ENCODE measurements at regions not wholly inside any gene's neighbourhood (a gene's known extent, or its start where the extent isn't known, plus 50 kb on each side); places are given as distances from the start of the nearest gene placed in this dataset.
"Not testable (repeated sequence)": the region's sequence is repeated elsewhere in the genome, so short reads cannot be mapped to it uniquely, and the experiment has no call there.

DNA sequence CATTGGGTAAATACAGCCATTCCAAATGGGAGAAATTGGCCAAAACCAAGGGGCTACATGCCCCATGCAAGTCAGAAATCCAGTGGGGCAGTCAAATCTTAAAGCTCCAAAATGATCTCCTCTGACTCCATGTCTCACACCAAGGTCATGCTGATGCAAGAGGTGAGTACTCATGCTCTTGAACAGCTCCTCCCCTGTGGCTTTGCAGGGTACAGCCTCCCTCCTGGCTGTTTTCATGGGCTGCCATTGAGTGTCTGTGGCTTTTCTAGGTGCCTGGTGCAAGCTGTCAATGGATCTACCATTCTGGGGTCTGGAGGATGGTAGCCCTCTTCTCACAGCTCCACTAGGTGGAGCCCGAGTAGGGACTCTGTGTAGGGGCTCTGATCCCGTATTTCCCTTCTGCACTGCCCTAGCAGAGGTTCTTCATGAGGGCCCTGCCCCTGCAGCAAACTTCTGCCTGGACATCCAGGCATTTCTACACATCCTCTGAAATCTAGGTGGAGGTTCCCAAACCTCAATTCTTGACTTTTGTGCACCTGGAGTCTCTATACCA, 135.7 kb upstream of the TSHZ3 start:
- DNase-seq (ENCODE audit: extremely low read depth, insufficient read length) = not testable (repeated sequence)
- TF ChIP-seq, protein P1, sequence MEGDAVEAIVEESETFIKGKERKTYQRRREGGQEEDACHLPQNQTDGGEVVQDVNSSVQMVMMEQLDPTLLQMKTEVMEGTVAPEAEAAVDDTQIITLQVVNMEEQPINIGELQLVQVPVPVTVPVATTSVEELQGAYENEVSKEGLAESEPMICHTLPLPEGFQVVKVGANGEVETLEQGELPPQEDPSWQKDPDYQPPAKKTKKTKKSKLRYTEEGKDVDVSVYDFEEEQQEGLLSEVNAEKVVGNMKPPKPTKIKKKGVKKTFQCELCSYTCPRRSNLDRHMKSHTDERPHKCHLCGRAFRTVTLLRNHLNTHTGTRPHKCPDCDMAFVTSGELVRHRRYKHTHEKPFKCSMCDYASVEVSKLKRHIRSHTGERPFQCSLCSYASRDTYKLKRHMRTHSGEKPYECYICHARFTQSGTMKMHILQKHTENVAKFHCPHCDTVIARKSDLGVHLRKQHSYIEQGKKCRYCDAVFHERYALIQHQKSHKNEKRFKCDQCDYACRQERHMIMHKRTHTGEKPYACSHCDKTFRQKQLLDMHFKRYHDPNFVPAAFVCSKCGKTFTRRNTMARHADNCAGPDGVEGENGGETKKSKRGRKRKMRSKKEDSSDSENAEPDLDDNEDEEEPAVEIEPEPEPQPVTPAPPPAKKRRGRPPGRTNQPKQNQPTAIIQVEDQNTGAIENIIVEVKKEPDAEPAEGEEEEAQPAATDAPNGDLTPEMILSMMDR (IDR thresholded peaks at IDR 0.05; ENCODE audit: insufficient read depth, low read length, poor library complexity, severe bottlenecking) = peak; percentile 2

DNA sequence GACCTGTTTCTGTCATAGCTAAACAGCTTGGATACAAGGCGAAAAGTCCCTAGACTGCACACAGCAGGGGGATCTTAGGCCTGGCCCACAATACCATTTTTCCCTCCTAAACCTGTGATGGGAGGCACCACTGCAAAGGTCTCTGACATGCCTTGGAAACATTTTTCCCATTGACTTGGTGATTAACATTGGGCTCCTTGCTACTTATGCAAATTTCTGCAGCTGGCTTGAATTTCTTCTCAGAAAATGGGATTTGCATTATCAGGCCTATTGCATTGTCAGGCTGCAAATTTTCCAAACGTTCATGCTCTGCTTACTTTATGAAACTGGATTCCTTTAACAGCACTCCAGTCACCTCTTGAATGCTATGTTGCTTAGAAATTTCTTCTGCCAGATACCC, 136.2 kb upstream of the TSHZ3 start:
- TF ChIP-seq, protein P1 (IDR thresholded peaks at IDR 0.05; ENCODE audit: insufficient read depth, low read length, poor library complexity, severe bottlenecking) = no peak
- no peak for DNase-seq (ENCODE audit: extremely low read depth, insufficient read length)
- Histone ChIP-seq H3K27me3 (replicated peaks; ENCODE audit: control insufficient read depth, insufficient read depth, low read length) (no peaks in the 10 kb centered on the region), H3K4me3 (replicated peaks; ENCODE audit: low read depth, low read length) (no peak overlapping the region), H3K36me3 (ENCODE audit: control insufficient read depth, insufficient read depth, low read length) (no peaks in the 10 kb centered on the region)

More for the DNA sequence above, 135.7 kb upstream of the TSHZ3 start:
- H3K36me3 ChIP-seq (ENCODE audit: control insufficient read depth, insufficient read depth, low read length); H3K4me3 ChIP-seq (replicated peaks; ENCODE audit: low read depth, low read length); H3K27me3 ChIP-seq (replicated peaks; ENCODE audit: control insufficient read depth, insufficient read depth, low read length): not testable (repeated sequence)

DNA sequence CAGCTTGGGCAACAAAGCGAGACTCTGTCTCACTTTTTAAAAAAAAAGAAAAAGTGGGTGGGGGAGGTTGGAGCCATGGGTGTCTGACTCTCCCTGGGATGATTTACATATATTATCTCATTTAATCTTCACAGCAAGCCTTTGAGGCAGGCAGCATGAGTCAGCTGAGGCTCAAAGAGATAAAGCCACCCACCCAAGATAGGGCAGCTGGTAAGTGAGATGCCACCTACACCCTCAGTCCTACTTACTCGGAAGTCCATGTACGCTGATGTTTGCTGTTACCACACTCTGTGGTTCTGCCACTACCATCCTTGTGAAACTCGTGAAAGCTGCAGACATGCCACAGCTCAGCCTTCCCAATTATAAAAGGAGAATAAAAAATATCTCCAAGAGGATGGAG, 142.0 kb upstream of the TSHZ3 start:
- Histone ChIP-seq H3K27me3 (replicated peaks; ENCODE audit: control insufficient read depth, insufficient read depth, low read length) (no peaks in the 10 kb centered on the region), H3K4me3 (replicated peaks; ENCODE audit: low read depth, low read length) (no peak overlapping the region), H3K36me3 (ENCODE audit: control insufficient read depth, insufficient read depth, low read length) (no peaks in the 10 kb centered on the region)
- DNase-seq (ENCODE audit: extremely low read depth, insufficient read length) = no peak
- TF ChIP-seq, protein P1 (IDR thresholded peaks at IDR 0.05; ENCODE audit: insufficient read depth, low read length, poor library complexity, severe bottlenecking) = no peak

DNA sequence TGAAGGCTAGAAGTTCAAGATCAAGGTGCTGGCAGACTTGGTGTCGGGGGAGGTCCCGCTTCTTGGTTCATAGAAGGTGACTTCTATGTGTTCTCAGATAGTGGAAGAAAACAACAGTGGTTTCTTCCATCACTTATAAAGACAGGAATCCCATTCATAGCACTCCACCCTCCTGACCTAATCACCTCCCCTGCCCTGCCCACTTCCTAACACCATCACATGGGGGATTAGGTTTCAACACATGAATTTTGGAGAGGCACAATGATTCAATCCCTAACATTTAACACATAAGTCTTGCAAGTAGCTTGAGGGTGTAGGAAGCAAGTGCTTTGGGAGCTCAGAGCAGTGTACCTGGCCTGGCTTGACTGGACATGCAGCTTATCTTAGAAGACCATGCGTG, 142.8 kb upstream of the TSHZ3 start:
- H3K36me3 ChIP-seq (ENCODE audit: control insufficient read depth, insufficient read depth, low read length) = no peaks in the 10 kb centered on the region
- no peak for DNase-seq (ENCODE audit: extremely low read depth, insufficient read length)
- TF ChIP-seq, protein P1 (IDR thresholded peaks at IDR 0.05; ENCODE audit: insufficient read depth, low read length, poor library complexity, severe bottlenecking) = no peak
- no peak overlapping the region for H3K4me3 ChIP-seq (replicated peaks; ENCODE audit: low read depth, low read length)
- no peaks in the 10 kb centered on the region for H3K27me3 ChIP-seq (replicated peaks; ENCODE audit: control insufficient read depth, insufficient read depth, low read length)

DNA sequence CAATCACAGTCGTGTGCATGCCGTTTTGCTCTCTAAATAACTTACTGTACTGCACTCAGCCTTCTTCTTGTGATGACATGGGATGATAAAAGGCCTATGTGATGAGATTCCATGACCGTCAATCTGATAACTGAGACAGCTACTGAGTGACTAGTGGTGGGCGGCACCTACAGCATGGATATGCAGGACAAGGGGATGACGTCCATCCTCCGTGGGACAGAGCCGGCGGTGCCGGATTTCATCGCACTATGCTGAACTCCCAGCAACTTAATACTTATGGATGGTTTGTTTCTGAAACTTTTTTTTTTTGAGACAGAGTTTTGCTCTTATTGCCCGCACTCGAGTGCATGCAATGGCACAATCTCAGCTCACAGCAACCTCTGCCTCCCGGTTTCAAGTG, 146.8 kb upstream of the TSHZ3 start:
- TF ChIP-seq, protein P1 (IDR thresholded peaks at IDR 0.05; ENCODE audit: insufficient read depth, low read length, poor library complexity, severe bottlenecking) = no peak
- Histone ChIP-seq H3K36me3 (ENCODE audit: control insufficient read depth, insufficient read depth, low read length) (no peaks in the 10 kb centered on the region), H3K27me3 (replicated peaks; ENCODE audit: control insufficient read depth, insufficient read depth, low read length) (no peaks in the 10 kb centered on the region), H3K4me3 (replicated peaks; ENCODE audit: low read depth, low read length) (no peak overlapping the region)
- DNase-seq (ENCODE audit: extremely low read depth, insufficient read length) = no peak

DNA sequence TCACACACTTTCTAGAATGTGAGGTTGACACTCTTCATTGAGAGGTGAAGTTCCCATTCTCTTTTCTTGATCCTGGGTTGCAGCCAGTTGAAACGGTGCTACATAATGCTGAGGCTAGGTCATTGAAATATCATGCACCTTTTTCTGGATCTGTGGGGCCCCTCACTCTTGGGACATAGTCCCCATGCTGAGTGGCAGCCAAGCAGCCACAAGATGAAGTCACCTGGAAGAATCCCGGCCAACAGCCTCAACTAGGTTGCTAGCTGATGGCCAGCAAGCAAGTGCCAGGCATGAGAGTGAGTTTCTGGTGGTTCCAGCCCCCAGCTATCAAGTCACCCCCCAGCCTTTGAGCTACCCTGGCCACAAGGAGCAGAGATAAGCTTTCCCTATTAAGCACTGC, 148.5 kb upstream of the TSHZ3 start:
- Histone ChIP-seq H3K27me3 (replicated peaks; ENCODE audit: control insufficient read depth, insufficient read depth, low read length) (no peaks in the 10 kb centered on the region), H3K4me3 (replicated peaks; ENCODE audit: low read depth, low read length) (no peak overlapping the region), H3K36me3 (ENCODE audit: control insufficient read depth, insufficient read depth, low read length) (no peaks in the 10 kb centered on the region)
- TF ChIP-seq, protein P1 (IDR thresholded peaks at IDR 0.05; ENCODE audit: insufficient read depth, low read length, poor library complexity, severe bottlenecking) = no peak
- no peak for DNase-seq (ENCODE audit: extremely low read depth, insufficient read length)
